DOHH2 (cell line): ENCODE measurements at regions not wholly inside any gene's neighbourhood (a gene's known extent, or its start where the extent isn't known, plus 50 kb on each side); places are given as distances from the start of the nearest gene placed in this dataset.
"Not testable (repeated sequence)": the region's sequence is repeated elsewhere in the genome, so short reads cannot be mapped to it uniquely, and the experiment has no call there.

Source experiments
- H3F3A ChIP-seq: fragments of 200-600 bp; sonication (generic), shearing (Covaris generic); 2 replicates; pipeline ENCODE4 v1.6.0; 2016; ENCODE audit warnings: antibody characterized with exemption, mild to moderate bottlenecking; ENCODE audit not compliant: control insufficient read depth, insufficient read depth
- H3K27ac ChIP-seq: fragments of 200-600 bp; sonication (generic); 2 replicates; pipeline ENCODE4 v1.5.1; 2014; ENCODE audit warnings: low read depth, mild to moderate bottlenecking, low read length, moderate library complexity
- H3K27me3 ChIP-seq: fragments of 200-600 bp; sonication (generic); 2 replicates; pipeline ENCODE4 v1.6.1; 2014; ENCODE audit warnings: mild to moderate bottlenecking, low read length, mixed read lengths; ENCODE audit not compliant: control insufficient read depth
- H3K36me3 ChIP-seq: fragments of 200-600 bp; sonication (generic); 2 replicates; pipeline ENCODE4 v1.6.1; 2014; ENCODE audit warnings: mild to moderate bottlenecking, low read length, moderate library complexity, mixed read lengths; ENCODE audit not compliant: control insufficient read depth
- H3K4me1 ChIP-seq: fragments of 200-600 bp; sonication (generic); 2 replicates; pipeline ENCODE4 v1.6.1; 2014; ENCODE audit warnings: mild to moderate bottlenecking, low read length, mixed read lengths; ENCODE audit not compliant: control insufficient read depth
- H3K4me2 ChIP-seq: fragments of 200-600 bp; sonication (generic); 2 replicates; pipeline ENCODE4 v1.6.0; 2014; ENCODE audit warnings: mild to moderate bottlenecking, low read length, moderate library complexity
- H3K4me3 ChIP-seq: fragments of 200-600 bp; sonication (generic); 2 replicates; pipeline ENCODE4 v1.5.1; 2014; ENCODE audit warnings: mild to moderate bottlenecking, low read length, mixed read lengths
- H3K79me2 ChIP-seq: fragments of 200-600 bp; sonication (generic); 2 replicates; pipeline ENCODE4 v1.6.1; 2014; ENCODE audit warnings: mild to moderate bottlenecking, low read length, mixed read lengths; ENCODE audit not compliant: control insufficient read depth
- H3K9me2 ChIP-seq: fragments of 200-600 bp; sonication (generic); replicated peaks from 2 replicates; pipeline ENCODE4 v1.6.1; 2014; ENCODE audit warnings: mild to moderate bottlenecking, low read length, mixed read lengths; ENCODE audit not compliant: control insufficient read depth
- H3K9me3 ChIP-seq: fragments of 200-600 bp; sonication (generic); 2 replicates; pipeline ENCODE4 v1.6.1; 2014; ENCODE audit warnings: antibody characterized with exemption, low read length, mixed read lengths; ENCODE audit not compliant: control insufficient read depth, insufficient read depth
- H4K20me1 ChIP-seq: fragments of 200-600 bp; sonication (generic); 2 replicates; pipeline ENCODE4 v1.6.0; 2014; ENCODE audit warnings: low read depth, mild to moderate bottlenecking, antibody characterized with exemption, low read length, moderate library complexity; ENCODE audit not compliant: control insufficient read depth, insufficient read depth
- CTCF ChIP-seq: fragments of 200-600 bp; sonication (generic); IDR thresholded peaks from one replicate; pipeline ENCODE4 v1.5.1; 2014; ENCODE audit warnings: antibody characterized with exemption, mild to moderate bottlenecking, low read depth, low read length; ENCODE audit not compliant: poor library complexity, severe bottlenecking
- EZH2phosphoT487 ChIP-seq: fragments of 200-600 bp; sonication (generic); IDR thresholded peaks from 2 replicates; pipeline ENCODE4 v1.6.1; 2017; ENCODE audit warnings: borderline replicate concordance, mild to moderate bottlenecking, antibody characterized with exemption, low read length, moderate library complexity, mixed read lengths

- Histone ChIP-seq H3K27me3 (no peaks in the 10 kb centered on the region), H4K20me1 (no peaks in the 10 kb centered on the region), H3K9me3 (no peaks in the 10 kb centered on the region), H3K4me3 (no peak overlapping the region; the same call in 1 of the 2 replicates), H3K27ac (no peak overlapping the region), H3K9me2 (no peaks in the 10 kb centered on the region), H3K36me3 (no peaks in the 10 kb centered on the region), H3K4me1 (peaks cover 34% of the 10 kb centered on the region), H3F3A (no peaks in the 10 kb centered on the region), H3K79me2 (no peaks in the 10 kb centered on the region), H3K4me2 (0 out of 2 replicates have a peak overlapping the region, but pooled peaks have one; percentile 3)
- TF ChIP-seq CTCF (no peak), EZH2phosphoT487 (no peak)
These were observed 132.8 kb downstream of the TRIM27 start for GRCh38 chr6:28791002-28791383.

- H3K4me3 ChIP-seq: peak overlapping the region; percentile 80
These were observed 129.4 kb downstream of the TRIM27 start for GRCh38 chr6:28794175-28795002.

GRCh38 chr6:28800647-28801046, 123.1 kb downstream of the TRIM27 start:
- not testable (repeated sequence) for H3K79me2 ChIP-seq, H3K9me2 ChIP-seq, H3K27ac ChIP-seq, H4K20me1 ChIP-seq, H3K9me3 ChIP-seq, H3K4me1 ChIP-seq, H3F3A ChIP-seq, H3K36me3 ChIP-seq, H3K27me3 ChIP-seq, H3K4me2 ChIP-seq, H3K4me3 ChIP-seq

More at GRCh38 chr6:28794175-28795002, 129.4 kb downstream of the TRIM27 start:
- H3K79me2 ChIP-seq: no peaks in the 10 kb centered on the region
- H3K36me3 ChIP-seq: no peaks in the 10 kb centered on the region
- H3K4me1 ChIP-seq: peaks cover 38% of the 10 kb centered on the region
- H3K27ac ChIP-seq: no peak overlapping the region
- H3K9me2 ChIP-seq: no peaks in the 10 kb centered on the region
- no peaks in the 10 kb centered on the region for H3K9me3 ChIP-seq
- H3K27me3 ChIP-seq: no peaks in the 10 kb centered on the region
- TF ChIP-seq CTCF (no peak), EZH2phosphoT487 (no peak)
- peak overlapping the region; percentile 51 for H3K4me2 ChIP-seq
- no peaks in the 10 kb centered on the region for H4K20me1 ChIP-seq
- no peaks in the 10 kb centered on the region for H3F3A ChIP-seq
